ENCODE measurements at regions not wholly inside any gene's neighbourhood (a gene's known extent, or its start where the extent isn't known, plus 50 kb on each side); places are given as distances from the start of the nearest gene placed in this dataset.
"Not testable (repeated sequence)": the region's sequence is repeated elsewhere in the genome, so short reads cannot be mapped to it uniquely, and the experiment has no call there.

GRCh38 chr4:134585972-134586371 lies 384.4 kb upstream of the PABPC4L start:
- DNase-seq = no peak

GRCh38 chr4:134567461-134567860 lies 365.9 kb upstream of the PABPC4L start:
- DNase-seq = no peak

- no peak for DNase-seq
Measured at GRCh38 chr4:134560728-134561127, 359.1 kb upstream of the PABPC4L start.

GRCh38 chr4:134552063-134552462 lies 350.5 kb upstream of the PABPC4L start:
- DNase-seq = no peak

GRCh38 chr4:134551348-134551747 lies 349.8 kb upstream of the PABPC4L start:
- DNase-seq = no peak

GRCh38 chr4:134548052-134548628 lies 346.6 kb upstream of the PABPC4L start:
- no peak for DNase-seq

GRCh38 chr4:134546279-134546678 lies 344.7 kb upstream of the PABPC4L start:
- DNase-seq = no peak

- no peak for DNase-seq
Measured at GRCh38 chr4:134544303-134544770, 342.7 kb upstream of the PABPC4L start.

- DNase-seq = no peak
Measured at GRCh38 chr4:134540588-134540987, 339.0 kb upstream of the PABPC4L start.

GRCh38 chr4:134539729-134540231 lies 338.2 kb upstream of the PABPC4L start:
- no peak for DNase-seq

GRCh38 chr4:134537701-134538100 lies 336.1 kb upstream of the PABPC4L start:
- no peak for DNase-seq

- DNase-seq = no peak
Measured at GRCh38 chr4:134533068-134533467, 331.5 kb upstream of the PABPC4L start.

GRCh38 chr4:134531013-134531412 lies 329.4 kb upstream of the PABPC4L start:
- DNase-seq = no peak

- no peak for DNase-seq
Measured at GRCh38 chr4:134529629-134530028, 328.0 kb upstream of the PABPC4L start.

- DNase-seq = no peak
Measured at GRCh38 chr4:134518574-134519217, 317.1 kb upstream of the PABPC4L start.

- no peak for DNase-seq
Measured at GRCh38 chr4:134510544-134510943, 309.0 kb upstream of the PABPC4L start.

- DNase-seq = no peak
Measured at GRCh38 chr4:134505511-134505910, 303.9 kb upstream of the PABPC4L start.

- DNase-seq = no peak
Measured at GRCh38 chr4:134501973-134502643, 300.5 kb upstream of the PABPC4L start.

- not testable (repeated sequence) for DNase-seq
Measured at GRCh38 chr4:134501488-134501887, 299.9 kb upstream of the PABPC4L start.

GRCh38 chr4:134499074-134499473 lies 297.5 kb upstream of the PABPC4L start:
- DNase-seq = no peak

- DNase-seq = no peak
Measured at GRCh38 chr4:134490863-134491262, 289.3 kb upstream of the PABPC4L start.

- not testable (repeated sequence) for DNase-seq
Measured at GRCh38 chr4:134483514-134483913, 281.9 kb upstream of the PABPC4L start.

GRCh38 chr4:134471569-134471968 lies 270.0 kb upstream of the PABPC4L start:
- no peak for DNase-seq

- DNase-seq = no peak
Measured at GRCh38 chr4:134470544-134470943, 269.0 kb upstream of the PABPC4L start.
